ENCODE measurements at regions not wholly inside any gene's neighbourhood (a gene's known extent, or its start where the extent isn't known, plus 50 kb on each side); places are given as distances from the start of the nearest gene placed in this dataset.

GRCh38 chr1:118323246-118323645, 138.2 kb upstream of the SPAG17 start:
- no peaks in the 10 kb centered on the region for H3K4me1 ChIP-seq (ENCODE audit: control insufficient read depth in 1 of 2, insufficient read depth in 2 of 2, low read length in 2 of 2)
- no peak overlapping the region for H3K4me3 Mint-ChIP-seq
- no peaks in the 10 kb centered on the region for H3K79me2 ChIP-seq (ENCODE audit: insufficient read depth, low read length)
- H3K36me3 Mint-ChIP-seq: no peaks in the 10 kb centered on the region
- no peaks in the 10 kb centered on the region for H3K4me1 Mint-ChIP-seq
- H3K27ac ChIP-seq (ENCODE audit: low read depth in 1 of 2, low read length in 2 of 2): no peak overlapping the region
- H3K4me3 ChIP-seq (replicated peaks in 1 of 3; ENCODE audit: low read depth in 2 of 3, low read length in 3 of 3): no peak overlapping the region
- H3K4me2 ChIP-seq (replicated peaks; ENCODE audit: extremely low read depth, low read length, poor library complexity, severe bottlenecking): no peak overlapping the region
- no peak overlapping the region for H3K9ac ChIP-seq (ENCODE audit: insufficient read depth, low read length, poor library complexity, severe bottlenecking)
- H3K36me3 ChIP-seq (replicated peaks in 1 of 2; ENCODE audit: control insufficient read depth in 1 of 2, insufficient read depth in 2 of 2, low read length in 2 of 2): no peaks in the 10 kb centered on the region
- H3K27ac Mint-ChIP-seq: no peak overlapping the region
- DNase-seq: no peak
- H2AFZ ChIP-seq (ENCODE audit: insufficient read depth, low read depth, low read length, poor library complexity, severe bottlenecking): no peak overlapping the region
- H3K27me3 ChIP-seq (ENCODE audit: control insufficient read depth in 2 of 2, insufficient read depth in 2 of 2, low read length in 2 of 2): no peaks in the 10 kb centered on the region
- H3K9me3 Mint-ChIP-seq: peaks cover 0 to 9% (median 2%) of the 10 kb centered on the region in 7 donors
- no peaks in the 10 kb centered on the region for H4K20me1 ChIP-seq (ENCODE audit: insufficient read depth, low read length)
- intact Hi-C loops (cut with micrococcal nuclease): no loop called here
- no peak for TF ChIP-seq CTCF (IDR thresholded peaks at IDR 0.05)
- H3K27me3 Mint-ChIP-seq (ENCODE audit: low read depth in 3 of 3): peaks cover 0 to 2% (median 1%) of the 10 kb centered on the region in 3 donors
- 33% methylated on average over 1 of the region's 1 CpG for WGBS (ENCODE audit: insufficient coverage)
- peaks cover 0 to 4% of the 10 kb centered on the region in 2 donors for H3K9me3 ChIP-seq (replicated peaks in 1 of 2; ENCODE audit: control insufficient read depth in 1 of 2, insufficient read depth in 1 of 2, low read length in 2 of 2)

- Histone ChIP-seq H3K4me2 (replicated peaks; ENCODE audit: extremely low read depth, low read length, poor library complexity, severe bottlenecking) (no peak overlapping the region), H2AFZ (ENCODE audit: insufficient read depth, low read depth, low read length, poor library complexity, severe bottlenecking) (no peak overlapping the region), H3K4me3 (replicated peaks in 1 of 3; ENCODE audit: low read depth in 2 of 3, low read length in 3 of 3) (no peak overlapping the region), H3K79me2 (ENCODE audit: insufficient read depth, low read length) (no peaks in the 10 kb centered on the region), H3K36me3 (replicated peaks in 1 of 2; ENCODE audit: control insufficient read depth in 1 of 2, insufficient read depth in 2 of 2, low read length in 2 of 2) (no peaks in the 10 kb centered on the region), H3K27ac (ENCODE audit: low read depth in 1 of 2, low read length in 2 of 2) (no peak overlapping the region), H3K9ac (ENCODE audit: insufficient read depth, low read length, poor library complexity, severe bottlenecking) (no peak overlapping the region), H3K27me3 (ENCODE audit: control insufficient read depth in 2 of 2, insufficient read depth in 2 of 2, low read length in 2 of 2) (no peaks in the 10 kb centered on the region), H3K9me3 (replicated peaks in 1 of 2; ENCODE audit: control insufficient read depth in 1 of 2, insufficient read depth in 1 of 2, low read length in 2 of 2) (peaks cover 0 to 4% of the 10 kb centered on the region in 2 donors), H3K4me1 (ENCODE audit: control insufficient read depth in 1 of 2, insufficient read depth in 2 of 2, low read length in 2 of 2) (no peaks in the 10 kb centered on the region), H4K20me1 (ENCODE audit: insufficient read depth, low read length) (no peaks in the 10 kb centered on the region)
- intact Hi-C loops (cut with micrococcal nuclease): no loop called here
- H3K36me3 Mint-ChIP-seq: no peaks in the 10 kb centered on the region
- no peak overlapping the region for H3K27ac Mint-ChIP-seq
- 77% methylated on average over 1 of the region's 3 CpGs for WGBS (ENCODE audit: insufficient coverage)
- peaks cover 0 to 12% (median 3%) of the 10 kb centered on the region in 7 donors for H3K9me3 Mint-ChIP-seq
- no peak for TF ChIP-seq CTCF (IDR thresholded peaks at IDR 0.05)
- DNase-seq: no peak
- no peak overlapping the region for H3K4me3 Mint-ChIP-seq
- H3K27me3 Mint-ChIP-seq (ENCODE audit: low read depth in 3 of 3): peaks cover 1 to 2% (median 2%) of the 10 kb centered on the region in 3 donors
- H3K4me1 Mint-ChIP-seq: no peaks in the 10 kb centered on the region
These were observed 137.3 kb upstream of the SPAG17 start for GRCh38 chr1:118322331-118322730.
